PC-9 (cell line): ENCODE measurements at regions not wholly inside any gene's neighbourhood (a gene's known extent, or its start where the extent isn't known, plus 50 kb on each side); places are given as distances from the start of the nearest gene placed in this dataset.

ENCODE experiments used
- BruUV-seq: library from RNA; stranded (reverse); fragments of 400-500 nt; replicated peaks from 2 replicates; lab custom pipeline; 2021; lab: Mats Ljungman, UMichigan
- CTCF ChIA-PET: fragments of 300-600 bp; sonication (Branson Sonifier 250); formaldehyde crosslinking; loops from one replicate; lab custom pipeline; 2022; ENCODE audit warnings: antibody characterized with exemption; lab: Charles Lee
- POLR2A ChIA-PET: fragments of 300-600 bp; sonication (Branson Sonifier 250); formaldehyde crosslinking; loops from one replicate; lab custom pipeline; 2022; ENCODE audit warnings: antibody characterized with exemption; ENCODE audit not compliant: unreplicated experiment; lab: Charles Lee
- DNase-seq, 2 experiments: peaks; one replicate each; pipeline versions ENCODE4 v3.0.0 to v3.0.0-alpha.2; 2015 to 2022; ENCODE audit warnings: mixed read lengths in 1 of 2
- H2AFZ ChIP-seq: fragments of 200-600 bp; sonication (generic); 2 replicates; pipeline ENCODE4 v1.8.1; 2017; ENCODE audit warnings: antibody characterized with exemption
- H3F3A ChIP-seq: fragments of 200-600 bp; sonication (generic); 2 replicates; pipeline ENCODE4 v1.8.1; 2017; ENCODE audit warnings: antibody characterized with exemption, mild to moderate bottlenecking, low read depth; ENCODE audit not compliant: insufficient read depth
- H3K27ac ChIP-seq: fragments of 200-600 bp; sonication (generic); 2 replicates; pipeline ENCODE4 v1.6.1; 2016; ENCODE audit warnings: mixed run types
- H3K27me3 ChIP-seq: fragments of 200-600 bp; sonication (generic); 2 replicates; pipeline ENCODE4 v1.6.1; 2016; ENCODE audit warnings: low read depth, mixed run types; ENCODE audit not compliant: insufficient read depth
- H3K36me3 ChIP-seq: fragments of 200-600 bp; sonication (generic); 2 replicates; pipeline ENCODE4 v1.6.1; 2016; ENCODE audit warnings: low read depth, mixed run types
- H3K4me1 ChIP-seq: fragments of 200-600 bp; sonication (generic); replicated peaks from 2 replicates; pipeline ENCODE4 v1.6.1; 2016; ENCODE audit warnings: mixed run types; ENCODE audit not compliant: insufficient read depth
- H3K4me2 ChIP-seq: fragments of 200-600 bp; sonication (generic); 2 replicates; pipeline ENCODE4 v1.6.1; 2017; ENCODE audit warnings: mixed run types
- H3K4me3 ChIP-seq: fragments of 200-600 bp; sonication (generic); 2 replicates; pipeline ENCODE4 v1.6.1; 2016; ENCODE audit warnings: mixed run types
- H3K79me2 ChIP-seq: fragments of 200-600 bp; sonication (generic); 2 replicates; pipeline ENCODE4 v1.6.1; 2017; ENCODE audit warnings: low read depth, mixed run types
- H3K9me2 ChIP-seq: fragments of 200-600 bp; sonication (generic); 2 replicates; pipeline ENCODE4 v1.8.1; 2017; ENCODE audit warnings: mild to moderate bottlenecking; ENCODE audit not compliant: insufficient read depth
- H3K9me3 ChIP-seq: fragments of 200-600 bp; sonication (generic); 2 replicates; pipeline ENCODE4 v1.8.1; 2016; ENCODE audit warnings: low read depth; ENCODE audit not compliant: insufficient read depth
- H4K20me1 ChIP-seq: fragments of 200-600 bp; sonication (generic); 2 replicates; pipeline ENCODE4 v1.8.1; 2017; ENCODE audit not compliant: insufficient read depth
- CTCF ChIP-seq: fragments of 200-600 bp; sonication (generic); conservative IDR thresholded peaks from 2 replicates; pipeline ENCODE4 v1.6.1; 2017; ENCODE audit warnings: mixed run types, antibody characterized with exemption, mild to moderate bottlenecking, moderate library complexity
- EZH2 ChIP-seq: fragments of 200-600 bp; sonication (generic); IDR thresholded peaks from 2 replicates; pipeline ENCODE4 v1.8.0; 2017; ENCODE audit warnings: antibody characterized with exemption, low read depth
- intact Hi-C: fragments of 100-400 bp; cut with micrococcal nuclease; formaldehyde crosslinking; loops from one replicate; pipeline ENCODE4 v1.10.0; 2022; ENCODE audit not compliant: unreplicated experiment

GRCh38 chr13:83221813-83222241 lies 660.4 kb downstream of the SLITRK1 start:
- Histone ChIP-seq H3K9me2 (no peaks in the 10 kb centered on the region; the same call in 1 of the 2 replicates), H3K4me1 (no peaks in the 10 kb centered on the region), H3K27me3 (no peaks in the 10 kb centered on the region), H2AFZ (no peak overlapping the region), H3K27ac (no peak overlapping the region), H3K4me3 (no peak overlapping the region), H3K36me3 (no peaks in the 10 kb centered on the region), H4K20me1 (no peaks in the 10 kb centered on the region), H3K9me3 (no peaks in the 10 kb centered on the region), H3K4me2 (no peak overlapping the region), H3K79me2 (no peaks in the 10 kb centered on the region), H3F3A (no peaks in the 10 kb centered on the region)
- TF ChIP-seq EZH2 (no peak), CTCF (no peak)
- BruUV-seq: no TSS peak
- ChIA-PET CTCF (no interaction called here), POLR2A (no interaction called here)
- DNase-seq: no peak
- intact Hi-C loops: no loop called here

- no peak overlapping the region for H3K4me3 ChIP-seq
- DNase-seq: no peak
- H3K79me2 ChIP-seq: no peaks in the 10 kb centered on the region
- TF ChIP-seq EZH2: no peak
- TF ChIP-seq CTCF: no peak
- POLR2A ChIA-PET: no interaction called here
- no peak overlapping the region for H2AFZ ChIP-seq
- intact Hi-C loops: no loop called here
- no peaks in the 10 kb centered on the region for H3K36me3 ChIP-seq
- H3K9me3 ChIP-seq: no peaks in the 10 kb centered on the region
- no TSS peak for BruUV-seq
- no peak overlapping the region for H3K27ac ChIP-seq
- CTCF ChIA-PET: no interaction called here
- H4K20me1 ChIP-seq: no peaks in the 10 kb centered on the region
- H3K9me2 ChIP-seq: no peaks in the 10 kb centered on the region; the same call in 1 of the 2 replicates
- no peak overlapping the region for H3K4me2 ChIP-seq
- H3K4me1 ChIP-seq: no peaks in the 10 kb centered on the region
- no peaks in the 10 kb centered on the region for H3K27me3 ChIP-seq
- no peaks in the 10 kb centered on the region for H3F3A ChIP-seq
These were observed 661.0 kb downstream of the SLITRK1 start for GRCh38 chr13:83221256-83221655.

GRCh38 chr13:83220241-83220640 lies 662.0 kb downstream of the SLITRK1 start:
- TF ChIP-seq EZH2 (no peak), CTCF (no peak)
- Histone ChIP-seq H4K20me1 (no peaks in the 10 kb centered on the region), H3K27me3 (no peaks in the 10 kb centered on the region), H3K36me3 (no peaks in the 10 kb centered on the region), H2AFZ (no peak overlapping the region), H3F3A (no peaks in the 10 kb centered on the region), H3K4me1 (no peaks in the 10 kb centered on the region), H3K79me2 (no peaks in the 10 kb centered on the region), H3K27ac (no peak overlapping the region), H3K9me2 (no peaks in the 10 kb centered on the region; the same call in 1 of the 2 replicates), H3K4me2 (no peak overlapping the region), H3K4me3 (no peak overlapping the region), H3K9me3 (no peaks in the 10 kb centered on the region)
- BruUV-seq: no TSS peak
- CTCF ChIA-PET: no interaction called here
- intact Hi-C loops: no loop called here
- POLR2A ChIA-PET: no interaction called here
- no peak for DNase-seq
